Thyroid gland (tissue), 4 donors: ENCODE measurements at regions not wholly inside any gene's neighbourhood (a gene's known extent, or its start where the extent isn't known, plus 50 kb on each side); places are given as distances from the start of the nearest gene placed in this dataset.
A peak's percentile ranks its signal among the peaks of the same experiment; 100 is the strongest.
"Not testable (repeated sequence)": the region's sequence is repeated elsewhere in the genome, so short reads cannot be mapped to it uniquely, and the experiment has no call there.

Experiments used
- DNase-seq, 2 donors: peaks; one replicate each; pipeline ENCODE4 v3.0.0-alpha.2; 2019
- H3K27ac ChIP-seq, 3 donors: fragments of 200-600 bp; sonication (generic); 1 replicate in 2 of 3; 2 replicates in 1 of 3; pipeline ENCODE4 v1.5.1; 2016 to 2019; ENCODE audit warnings: mild to moderate bottlenecking in 1 of 3, moderate library complexity in 1 of 3
- H3K27me3 ChIP-seq: fragments of 200-600 bp; sonication (generic); one replicate; pipeline ENCODE4 v1.5.1; 2019
- H3K36me3 ChIP-seq, 2 donors: fragments of 200-600 bp; sonication (generic); one replicate each; pipeline ENCODE4 v1.5.1; 2016 to 2019
- H3K4me1 ChIP-seq, 2 donors: fragments of 200-600 bp; sonication (generic); one replicate each; pipeline ENCODE4 v1.5.1; 2017 to 2019
- H3K4me3 ChIP-seq, 3 donors: fragments of 200-600 bp; sonication (generic); replicated peaks in 1 of 3; 1 replicate in 2 of 3; 2 replicates in 1 of 3; pipeline ENCODE4 v1.5.1; 2016; ENCODE audit warnings: mild to moderate bottlenecking in 1 of 3
- H3K9me3 ChIP-seq: fragments of 200-600 bp; sonication (generic); one replicate; pipeline ENCODE4 v1.5.1; 2017
- POLR2A ChIP-seq, 2 donors: fragments of 450-650 bp; IDR thresholded peaks; one replicate each; pipeline ENCODE4 v1.6.1; 2017; ENCODE audit warnings: antibody characterized with exemption in 2 of 2, mild to moderate bottlenecking in 2 of 2, moderate library complexity in 1 of 2
- WGBS, 2 donors: methylation state at CpG; one replicate each; pipeline ENCODE4 v1.1.5; 2017; 5-methylcytosine and 5-hydroxymethylcytosine counted together
- intact Hi-C: fragments of 100-400 bp; cut with DNase I; formaldehyde crosslinking; loops from one replicate; pipeline ENCODE4 v1.15.1; 2023
- TF ChIP-seq, protein P1 (sequence below), 6 experiments: fragments of 200-600 bp in 3 of 6; fragments of 450-650 bp in 3 of 6; sonication (generic) in 3 of 6; IDR thresholded peaks; one replicate each; pipeline ENCODE4 v1.5.1; 2016 to 2019; ENCODE audit warnings: antibody characterized with exemption in 6 of 6, mild to moderate bottlenecking in 2 of 6, inconsistent platforms in 1 of 6, moderate library complexity in 1 of 6

DNA sequence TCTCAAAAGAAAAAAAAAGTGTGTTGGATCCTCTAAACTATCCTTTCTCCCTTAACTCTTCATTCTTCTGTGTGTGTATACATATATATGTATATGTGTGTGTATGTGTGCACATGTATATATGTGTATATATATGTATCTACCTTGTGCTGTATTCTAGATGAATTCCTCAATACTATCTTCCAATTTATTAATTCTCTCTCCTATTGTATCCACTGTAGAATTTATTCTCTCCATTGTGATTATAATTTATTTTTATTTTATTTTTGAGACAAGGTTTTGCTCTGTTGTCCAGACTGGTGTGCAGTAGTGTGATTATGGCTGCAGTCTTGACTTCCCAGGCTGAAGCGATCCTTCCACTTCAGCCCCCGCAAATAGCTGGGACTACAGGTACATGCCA, 147.1 kb upstream of the ZNF618 start:
- intact Hi-C loops: no loop called here
- Histone ChIP-seq H3K4me3 (no peak overlapping the region), H3K27me3 (no peaks in the 10 kb centered on the region), H3K4me1 (no peaks in the 10 kb centered on the region), H3K9me3 (no peaks in the 10 kb centered on the region), H3K27ac (no peak overlapping the region), H3K36me3 (no peaks in the 10 kb centered on the region)
- DNase-seq: no peak
- TF ChIP-seq, protein P1, sequence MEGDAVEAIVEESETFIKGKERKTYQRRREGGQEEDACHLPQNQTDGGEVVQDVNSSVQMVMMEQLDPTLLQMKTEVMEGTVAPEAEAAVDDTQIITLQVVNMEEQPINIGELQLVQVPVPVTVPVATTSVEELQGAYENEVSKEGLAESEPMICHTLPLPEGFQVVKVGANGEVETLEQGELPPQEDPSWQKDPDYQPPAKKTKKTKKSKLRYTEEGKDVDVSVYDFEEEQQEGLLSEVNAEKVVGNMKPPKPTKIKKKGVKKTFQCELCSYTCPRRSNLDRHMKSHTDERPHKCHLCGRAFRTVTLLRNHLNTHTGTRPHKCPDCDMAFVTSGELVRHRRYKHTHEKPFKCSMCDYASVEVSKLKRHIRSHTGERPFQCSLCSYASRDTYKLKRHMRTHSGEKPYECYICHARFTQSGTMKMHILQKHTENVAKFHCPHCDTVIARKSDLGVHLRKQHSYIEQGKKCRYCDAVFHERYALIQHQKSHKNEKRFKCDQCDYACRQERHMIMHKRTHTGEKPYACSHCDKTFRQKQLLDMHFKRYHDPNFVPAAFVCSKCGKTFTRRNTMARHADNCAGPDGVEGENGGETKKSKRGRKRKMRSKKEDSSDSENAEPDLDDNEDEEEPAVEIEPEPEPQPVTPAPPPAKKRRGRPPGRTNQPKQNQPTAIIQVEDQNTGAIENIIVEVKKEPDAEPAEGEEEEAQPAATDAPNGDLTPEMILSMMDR (IDR thresholded peaks at IDR 0.05): no peak
- no peak for TF ChIP-seq POLR2A (IDR thresholded peaks at IDR 0.05)
- 99 to 100% methylated on average over 2 of the region's 2 CpGs for WGBS, 2 donors

DNA sequence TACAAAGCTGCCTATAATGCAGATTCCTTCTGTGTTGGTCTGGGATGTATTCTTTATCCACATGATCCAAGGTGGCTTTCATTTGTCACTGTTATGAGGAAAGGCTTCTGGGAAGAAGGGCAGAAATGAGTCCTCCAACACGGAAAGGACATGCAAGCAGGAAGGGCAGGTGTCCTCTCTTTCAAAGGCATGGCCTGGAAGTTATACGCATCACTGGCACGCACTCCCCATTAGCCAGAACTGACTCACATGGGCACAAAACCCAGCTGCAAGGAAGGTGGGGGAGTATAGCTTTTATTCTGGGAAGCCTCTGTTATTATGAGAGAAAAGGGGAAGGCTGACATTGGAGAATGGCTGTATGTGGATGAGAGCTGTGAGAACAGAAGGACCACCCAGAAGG, 141.3 kb upstream of the ZNF618 start:
- Histone ChIP-seq H3K4me3 (no peak overlapping the region), H3K9me3 (no peaks in the 10 kb centered on the region), H3K27ac (no peak overlapping the region), H3K4me1 (no peaks in the 10 kb centered on the region), H3K27me3 (no peaks in the 10 kb centered on the region), H3K36me3 (no peaks in the 10 kb centered on the region)
- TF ChIP-seq, protein P1 (IDR thresholded peaks at IDR 0.05): no peak
- TF ChIP-seq POLR2A (IDR thresholded peaks at IDR 0.05): no peak
- WGBS, 2 donors: 90 to 94% methylated on average over 3 of the region's 3 CpGs
- no peak for DNase-seq
- intact Hi-C loops: no loop called here

DNA sequence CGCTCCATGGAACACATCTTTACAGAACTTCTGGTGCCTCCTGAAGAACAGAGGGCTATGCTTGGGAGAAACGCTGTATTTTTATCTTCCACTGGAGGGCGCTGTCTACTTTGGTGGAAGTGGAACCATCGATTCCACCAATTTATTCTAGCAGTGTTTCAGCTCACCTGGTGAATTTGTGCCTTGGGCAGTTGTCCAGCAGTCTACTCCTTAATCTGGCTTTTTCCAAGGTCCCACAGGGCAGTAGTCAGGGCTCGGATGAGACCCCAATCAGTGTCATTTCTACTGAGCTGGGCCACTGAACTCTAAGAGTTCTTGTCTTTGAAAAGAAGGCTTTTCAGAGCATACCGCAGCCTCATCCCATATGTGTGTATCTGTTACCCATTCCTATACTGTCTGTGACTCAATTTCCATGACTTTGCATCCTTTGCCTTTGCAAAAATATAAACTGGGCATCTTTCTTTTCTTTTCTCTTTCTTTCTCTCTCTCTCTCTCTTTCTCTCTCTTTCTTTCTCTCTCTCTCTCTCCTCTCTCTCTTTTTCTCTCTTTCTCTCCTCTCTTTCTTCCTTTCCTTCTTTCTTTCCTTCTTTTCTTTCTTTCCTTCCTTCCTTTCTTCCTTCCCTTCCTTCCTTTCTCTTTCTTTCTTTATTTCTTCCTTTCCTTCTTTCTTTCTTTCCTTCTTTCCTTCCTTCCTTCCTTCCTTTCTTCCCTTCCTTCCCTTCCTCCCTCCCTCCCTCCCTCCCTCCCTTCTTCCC, 138.4 kb upstream of the ZNF618 start:
- DNase-seq: peak; percentile 55 to 59
- no peaks in the 10 kb centered on the region for H3K4me1 ChIP-seq
- no peaks in the 10 kb centered on the region for H3K9me3 ChIP-seq
- H3K36me3 ChIP-seq: no peaks in the 10 kb centered on the region
- H3K27me3 ChIP-seq: no peaks in the 10 kb centered on the region
- H3K4me3 ChIP-seq: no peak overlapping the region
- intact Hi-C loops: no loop called here
- 33 to 38% methylated on average over 6 of the region's 6 CpGs for WGBS, 2 donors
- TF ChIP-seq, protein P1 (IDR thresholded peaks at IDR 0.05): peak; percentile 42 to 71 (median 60)
- TF ChIP-seq POLR2A (IDR thresholded peaks at IDR 0.05): no peak
- no peak overlapping the region for H3K27ac ChIP-seq

DNA sequence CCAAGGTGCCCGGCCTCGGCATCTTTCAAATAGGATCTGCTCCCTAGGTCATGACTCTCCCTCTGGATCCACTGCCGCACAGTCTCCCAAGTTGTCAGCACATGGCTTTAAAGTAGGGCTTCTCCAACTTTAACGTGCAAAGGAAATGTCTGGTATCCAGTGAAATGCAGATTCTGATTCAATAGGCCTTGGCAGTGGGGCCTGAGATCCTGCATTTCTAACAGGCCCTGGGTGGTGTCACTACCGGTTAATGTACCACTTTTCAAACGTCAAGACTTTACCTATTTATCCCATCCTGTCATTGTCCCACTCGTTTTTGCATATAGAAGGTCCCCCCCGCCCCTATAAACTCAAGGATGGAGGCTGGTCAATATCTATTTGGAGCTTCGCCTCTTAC, 137.6 kb upstream of the ZNF618 start:
- no peak overlapping the region for H3K4me3 ChIP-seq
- H3K9me3 ChIP-seq: no peaks in the 10 kb centered on the region
- H3K27me3 ChIP-seq: no peaks in the 10 kb centered on the region
- 80 to 82% methylated on average over 9 of the region's 9 CpGs for WGBS, 2 donors
- no peak for DNase-seq
- intact Hi-C loops: no loop called here
- no peaks in the 10 kb centered on the region for H3K36me3 ChIP-seq
- no peaks in the 10 kb centered on the region for H3K4me1 ChIP-seq
- no peak overlapping the region for H3K27ac ChIP-seq
- TF ChIP-seq, protein P1 (IDR thresholded peaks at IDR 0.05): no peak
- TF ChIP-seq POLR2A (IDR thresholded peaks at IDR 0.05): no peak

DNA sequence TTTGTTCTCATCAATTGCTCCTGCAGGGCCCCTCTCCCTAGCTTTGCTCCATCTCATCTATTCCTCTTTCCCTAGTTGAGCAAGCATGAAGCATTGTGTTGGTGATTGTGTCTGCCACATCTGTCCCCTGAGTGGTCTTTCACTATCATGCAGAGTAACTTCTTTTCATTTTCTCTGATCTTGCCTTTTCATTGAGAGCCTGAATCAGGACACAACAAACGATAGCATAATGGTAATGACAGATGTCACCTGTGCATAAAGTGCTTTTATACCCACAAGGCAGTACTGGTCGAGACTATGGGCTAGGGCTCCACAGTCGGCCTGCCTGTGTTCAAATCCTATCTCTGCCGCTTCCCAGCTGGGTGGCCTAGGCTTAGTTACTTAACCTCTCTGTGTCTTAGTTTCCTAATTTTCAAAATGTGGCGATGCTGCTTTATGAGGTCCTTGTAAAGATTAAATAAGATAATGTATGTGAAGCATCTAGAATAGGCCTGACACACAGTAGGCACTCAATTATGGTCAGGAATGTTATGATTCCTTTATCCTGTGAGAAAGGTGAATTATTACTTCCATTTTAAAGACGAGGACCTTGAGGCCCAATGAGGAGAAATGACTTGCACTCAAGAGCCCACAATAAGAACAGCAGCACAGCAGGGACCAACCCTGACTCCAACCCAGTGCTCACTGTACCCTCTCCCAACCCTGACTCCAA, 137.1 kb upstream of the ZNF618 start:
- Histone ChIP-seq H3K27ac (no peak overlapping the region), H3K9me3 (no peaks in the 10 kb centered on the region), H3K36me3 (no peaks in the 10 kb centered on the region), H3K4me3 (no peak overlapping the region), H3K27me3 (no peaks in the 10 kb centered on the region), H3K4me1 (no peaks in the 10 kb centered on the region)
- 85 to 91% methylated on average over 6 of the region's 6 CpGs for WGBS, 2 donors
- intact Hi-C loops: no loop called here
- no peak for DNase-seq
- no peak for TF ChIP-seq POLR2A (IDR thresholded peaks at IDR 0.05)
- TF ChIP-seq, protein P1 (IDR thresholded peaks at IDR 0.05): no peak

DNA sequence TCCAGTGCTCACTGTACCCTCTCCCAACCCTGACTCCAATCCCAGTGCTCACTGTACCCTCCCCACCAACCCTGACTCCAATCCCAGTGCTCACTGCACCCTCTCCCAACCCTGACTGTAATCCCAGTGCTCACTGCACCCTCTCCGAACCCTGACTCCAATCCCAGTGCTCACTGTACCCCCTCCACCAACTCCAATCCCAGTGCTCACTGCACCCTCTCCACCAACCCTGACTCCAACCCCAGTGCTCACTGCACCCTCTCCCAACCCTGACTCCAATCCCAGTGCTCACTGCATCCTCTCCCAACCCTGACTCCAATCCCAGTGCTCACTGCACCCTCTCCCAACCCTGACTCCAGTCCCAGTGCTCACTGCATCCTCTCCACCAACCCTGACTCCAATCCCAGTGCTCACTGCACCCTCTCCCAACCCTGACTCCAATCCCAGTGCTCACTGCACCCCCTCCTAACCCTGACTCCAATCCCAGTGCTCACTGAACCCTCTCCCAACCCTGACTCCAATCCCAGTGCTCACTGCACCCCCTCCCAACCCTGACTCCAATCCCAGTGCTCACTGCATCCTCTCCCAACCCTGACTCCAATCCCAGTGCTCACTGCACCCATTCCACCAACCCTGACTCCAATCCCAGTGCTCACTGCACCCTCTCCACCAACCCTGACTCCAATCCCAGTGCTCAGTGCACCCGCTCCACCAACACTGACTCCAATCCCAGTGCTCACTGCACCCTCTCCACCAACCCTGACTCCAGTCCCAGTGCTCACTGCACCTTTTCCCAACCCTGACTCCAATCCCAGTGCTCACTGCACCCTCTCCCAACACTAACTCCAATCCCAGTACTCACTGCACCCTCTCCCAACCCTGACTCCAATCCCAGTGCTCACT, 136.3 kb upstream of the ZNF618 start:
- H3K27me3 ChIP-seq, H3K9me3 ChIP-seq, H3K4me1 ChIP-seq, intact Hi-C loops, H3K36me3 ChIP-seq, H3K27ac ChIP-seq, DNase-seq, H3K4me3 ChIP-seq: not testable (repeated sequence)
- WGBS, 2 donors: 96% methylated on average over 2 of the region's 2 CpGs
